ENCODE measurements at regions not wholly inside any gene's neighbourhood (a gene's known extent, or its start where the extent isn't known, plus 50 kb on each side); places are given as distances from the start of the nearest gene placed in this dataset.
A peak's percentile ranks its signal among the peaks of the same experiment; 100 is the strongest.

DNA sequence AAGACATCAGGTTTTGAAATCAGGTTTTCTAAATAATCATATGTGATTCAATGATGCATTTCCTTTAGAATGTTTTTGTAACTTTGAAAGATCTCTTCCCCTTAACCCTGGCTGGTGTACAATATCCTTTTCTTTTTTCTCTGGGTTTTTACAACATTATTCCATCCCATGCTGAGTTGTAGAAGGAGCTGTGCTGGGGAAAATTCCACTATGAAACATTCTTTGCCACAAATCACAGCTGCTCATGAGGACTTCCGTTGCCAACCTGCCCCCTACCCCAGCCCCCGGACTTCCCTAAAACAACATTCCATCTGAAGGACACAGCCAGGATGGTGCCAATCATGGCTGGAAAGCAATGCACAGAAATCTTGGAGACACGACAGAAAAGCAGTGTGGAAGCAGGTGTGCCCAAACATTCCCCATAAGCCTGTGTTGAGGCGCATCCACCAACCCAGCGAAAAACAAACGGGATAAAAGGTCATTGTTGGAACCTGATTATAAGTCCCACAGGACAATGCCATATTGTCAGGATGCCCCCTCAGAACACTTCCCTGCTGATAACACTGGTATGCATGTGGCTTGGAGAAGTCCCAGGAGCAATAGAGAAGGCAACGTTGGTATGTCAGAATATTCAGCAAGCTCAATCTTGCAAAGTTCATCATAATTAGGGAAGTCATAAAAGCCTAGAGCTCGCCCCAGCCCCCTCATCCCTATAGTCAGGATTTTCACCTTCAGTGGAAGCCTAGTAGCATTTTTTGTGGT, 475.0 kb downstream of the HS3ST3B1 start:
- no peak overlapping the region for H2AFZ ChIP-seq (ENCODE audit: low read length)
- CTCF ChIA-PET (ENCODE audit: partially characterized antibody), result interaction anchor here (0.5 to 1.0 kb wide), 2 partner anchors 519 to 947 kb away, joined by 3 to 4 read pairs; no protein-coding TSS in a partner anchor

More for the DNA sequence above, 475.0 kb downstream of the HS3ST3B1 start:
- Histone ChIP-seq H3K79me1 (ENCODE audit: low read depth, low read length) (no peaks in the 10 kb centered on the region), H2BK5ac (ENCODE audit: low read depth, low read length) (no peak overlapping the region), H3K27ac (ENCODE audit: low read depth, low read length) (no peak overlapping the region), H2BK15ac (ENCODE audit: low read length) (peak overlapping the region; percentile 11; the same call in 1 of the 2 replicates), H3K23ac (ENCODE audit: insufficient read length) (no peak overlapping the region), H4K5ac (ENCODE audit: insufficient read length, low read depth, low read length) (no peak overlapping the region), H2BK12ac (ENCODE audit: low read depth, low read length) (no peak overlapping the region), H3K36me3 (ENCODE audit: control insufficient read depth in 2 of 4, insufficient read depth in 4 of 4, low read length in 3 of 4) (no peaks in the 10 kb centered on the region), H2AK5ac (ENCODE audit: low read depth, low read length) (no peak overlapping the region), H3K9ac (replicated peaks in 1 of 4; ENCODE audit: extremely low read depth in 1 of 4, low read depth in 3 of 4, low read length in 3 of 4) (no peak overlapping the region), H3K23me2 (ENCODE audit: low read depth, low read length) (no peaks in the 10 kb centered on the region), H3K27me3 (replicated peaks in 1 of 4; ENCODE audit: control insufficient read depth in 3 of 4, extremely low read depth in 1 of 4, insufficient read depth in 3 of 4, low read length in 3 of 4) (no peaks in the 10 kb centered on the region; a peak in 1 of 7 replicates), H4K8ac (ENCODE audit: extremely low read depth, insufficient read depth, low read length) (no peak overlapping the region), H2BK20ac (ENCODE audit: low read length) (no peak overlapping the region), H3K56ac (replicated peaks; ENCODE audit: insufficient read length, low read depth, low read length) (no peak overlapping the region), H3K14ac (ENCODE audit: insufficient read length) (no peak overlapping the region), H3K18ac (ENCODE audit: extremely low read depth, low read length) (no peak overlapping the region), H4K20me1 (replicated peaks in 1 of 2; ENCODE audit: control insufficient read depth in 1 of 2, insufficient read depth in 2 of 2, low read length in 2 of 2) (no peaks in the 10 kb centered on the region), H3K9me3 (ENCODE audit: insufficient read depth in 2 of 2, low read depth in 1 of 2, low read length in 1 of 2) (0 out of 4 replicates have a peak, but pooled peaks cover 0 to 2% of the 10 kb centered on the region in 2 experiments), H3K4me2 (ENCODE audit: insufficient read depth in 1 of 2, low read depth in 2 of 2, low read length in 2 of 2) (no peak overlapping the region), H2BK120ac (replicated peaks; ENCODE audit: low read depth, low read length) (no peak overlapping the region), H3K4me1 (replicated peaks in 1 of 4; ENCODE audit: control insufficient read depth in 3 of 4, insufficient read depth in 4 of 4, low read length in 3 of 4) (peaks cover 1 to 16% (median 10%) of the 10 kb centered on the region in 4 experiments; a peak in 6 of 7 replicates), H3K79me2 (ENCODE audit: control insufficient read depth in 1 of 2, insufficient read depth in 2 of 2, low read length in 2 of 2) (no peaks in the 10 kb centered on the region), H4K91ac (replicated peaks; ENCODE audit: insufficient read length, low read length) (no peak overlapping the region), H3K4me3 (ENCODE audit: extremely low read depth in 1 of 4, insufficient read depth in 2 of 4, low read depth in 3 of 4, low read length in 4 of 4) (no peak overlapping the region), H3K4ac (replicated peaks; ENCODE audit: insufficient read length, low read depth, low read length) (no peak overlapping the region)
- DNase-seq (ENCODE audit: low read depth in 1 of 2, low spot score in 2 of 2), result no peak
- no peak for FAIRE-seq
- POLR2A ChIA-PET (ENCODE audit: partially characterized antibody), result interaction anchor here (0.6 kb wide), 1 partner anchor 15 kb away, joined by 3 read pairs; no protein-coding TSS in a partner anchor
- 88% methylated on average over 8 of the region's 8 CpGs; no CpG with 5 or more reads in 1 of the 2 experiments for WGBS, 2 experiments (ENCODE audit: extremely low coverage in 1 of 2, insufficient coverage in 1 of 2, insufficient read length in 1 of 2, insufficient replicate concordance in 2 of 2, low coverage in 1 of 2, low lambda C conversion rate in 2 of 2, missing lambda C conversion rate in 1 of 2)
- no peak for TF ChIP-seq KDM1A (IDR thresholded peaks at IDR 0.05; ENCODE audit: borderline replicate concordance, low read length)
- no peak for TF ChIP-seq HDAC6 (IDR thresholded peaks at IDR 0.05; ENCODE audit: low read depth, low read length)
- TF ChIP-seq E2F6 (IDR thresholded peaks at IDR 0.05), result no peak

Data from H1 (cell line).